ENCODE measurements at regions not wholly inside any gene's neighbourhood (a gene's known extent, or its start where the extent isn't known, plus 50 kb on each side); places are given as distances from the start of the nearest gene placed in this dataset.
"Not testable (repeated sequence)": the region's sequence is repeated elsewhere in the genome, so short reads cannot be mapped to it uniquely, and the experiment has no call there.

GRCh38 chr4:63232058-63232457 lies 1177.2 kb downstream of the TECRL start:
- H3K9me3 ChIP-seq (replicated peaks; ENCODE audit: control insufficient read depth, low read depth, low read length) = no peaks in the 10 kb centered on the region
- no peak overlapping the region for H3K4me3 ChIP-seq (ENCODE audit: low read length)
- no peaks in the 10 kb centered on the region for H3K27me3 ChIP-seq (ENCODE audit: control insufficient read depth, insufficient read depth, low read length)
- no peak overlapping the region for H3K27ac ChIP-seq (ENCODE audit: low read length)
- no peaks in the 10 kb centered on the region for H3K4me1 ChIP-seq (ENCODE audit: control insufficient read depth, insufficient read depth, low read length)
- WGBS (ENCODE audit: insufficient coverage) = no CpG with 5 or more reads among the region's 1 CpG
- no peak for DNase-seq
- no peaks in the 10 kb centered on the region for H3K36me3 ChIP-seq (ENCODE audit: control insufficient read depth, insufficient read depth, low read length)

GRCh38 chr4:63226229-63226628 lies 1183.0 kb downstream of the TECRL start:
- no peak for DNase-seq
- H3K4me3 ChIP-seq (ENCODE audit: low read length) = no peak overlapping the region
- H3K27ac ChIP-seq (ENCODE audit: low read length) = no peak overlapping the region
- H3K4me1 ChIP-seq (ENCODE audit: control insufficient read depth, insufficient read depth, low read length) = no peaks in the 10 kb centered on the region
- no peaks in the 10 kb centered on the region for H3K36me3 ChIP-seq (ENCODE audit: control insufficient read depth, insufficient read depth, low read length)
- WGBS (ENCODE audit: insufficient coverage) = no CpG with 5 or more reads among the region's 1 CpG
- H3K9me3 ChIP-seq (replicated peaks; ENCODE audit: control insufficient read depth, low read depth, low read length) = peaks cover 7% of the 10 kb centered on the region
- H3K27me3 ChIP-seq (ENCODE audit: control insufficient read depth, insufficient read depth, low read length) = no peaks in the 10 kb centered on the region

GRCh38 chr4:63222466-63222865 lies 1186.8 kb downstream of the TECRL start:
- Histone ChIP-seq H3K9me3 (replicated peaks; ENCODE audit: control insufficient read depth, low read depth, low read length) (peaks cover 14% of the 10 kb centered on the region), H3K4me3 (ENCODE audit: low read length) (no peak overlapping the region), H3K27ac (ENCODE audit: low read length) (no peak overlapping the region), H3K4me1 (ENCODE audit: control insufficient read depth, insufficient read depth, low read length) (no peaks in the 10 kb centered on the region), H3K36me3 (ENCODE audit: control insufficient read depth, insufficient read depth, low read length) (no peaks in the 10 kb centered on the region), H3K27me3 (ENCODE audit: control insufficient read depth, insufficient read depth, low read length) (no peaks in the 10 kb centered on the region)
- no peak for DNase-seq
- no CpG with 5 or more reads among the region's 3 CpGs for WGBS (ENCODE audit: insufficient coverage)

GRCh38 chr4:63221477-63221876 lies 1187.8 kb downstream of the TECRL start:
- H3K4me1 ChIP-seq (ENCODE audit: control insufficient read depth, insufficient read depth, low read length) = no peaks in the 10 kb centered on the region
- H3K4me3 ChIP-seq (ENCODE audit: low read length) = no peak overlapping the region
- no peaks in the 10 kb centered on the region for H3K27me3 ChIP-seq (ENCODE audit: control insufficient read depth, insufficient read depth, low read length)
- no CpG with 5 or more reads among the region's 1 CpG for WGBS (ENCODE audit: insufficient coverage)
- DNase-seq = no peak
- no peaks in the 10 kb centered on the region for H3K36me3 ChIP-seq (ENCODE audit: control insufficient read depth, insufficient read depth, low read length)
- no peak overlapping the region for H3K27ac ChIP-seq (ENCODE audit: low read length)
- peaks cover 14% of the 10 kb centered on the region for H3K9me3 ChIP-seq (replicated peaks; ENCODE audit: control insufficient read depth, low read depth, low read length)

GRCh38 chr4:63218856-63219255 lies 1190.4 kb downstream of the TECRL start:
- 65% methylated on average over 5 of the region's 7 CpGs for WGBS (ENCODE audit: insufficient coverage)
- Histone ChIP-seq H3K27ac (ENCODE audit: low read length) (no peak overlapping the region), H3K36me3 (ENCODE audit: control insufficient read depth, insufficient read depth, low read length) (no peaks in the 10 kb centered on the region), H3K27me3 (ENCODE audit: control insufficient read depth, insufficient read depth, low read length) (no peaks in the 10 kb centered on the region), H3K4me1 (ENCODE audit: control insufficient read depth, insufficient read depth, low read length) (no peaks in the 10 kb centered on the region), H3K4me3 (ENCODE audit: low read length) (no peak overlapping the region), H3K9me3 (replicated peaks; ENCODE audit: control insufficient read depth, low read depth, low read length) (peaks cover 7% of the 10 kb centered on the region)
- DNase-seq = no peak

DNA sequence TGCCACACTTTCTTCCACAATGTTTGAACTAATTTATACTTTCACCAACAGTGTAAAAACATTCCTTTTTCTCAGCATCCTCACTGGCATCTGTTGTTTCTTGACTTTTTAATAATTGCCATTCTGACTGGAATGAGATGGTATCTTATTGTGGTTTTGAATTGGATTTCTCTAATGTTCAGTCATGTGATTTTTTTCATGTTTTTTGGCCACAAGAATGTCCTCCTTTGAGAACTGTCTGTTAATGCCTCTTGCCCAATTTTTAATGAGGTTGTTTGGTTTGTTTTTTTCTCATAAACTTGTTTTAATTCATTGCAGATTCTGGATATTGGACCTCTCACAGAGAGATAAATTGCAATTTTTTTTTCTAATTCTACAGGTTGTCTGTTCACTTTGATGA lies 1195.2 kb downstream of the TECRL start:
- Histone ChIP-seq H3K36me3 (ENCODE audit: control insufficient read depth, insufficient read depth, low read length) (no peaks in the 10 kb centered on the region), H3K4me1 (ENCODE audit: control insufficient read depth, insufficient read depth, low read length) (no peaks in the 10 kb centered on the region), H3K4me3 (ENCODE audit: low read length) (no peak overlapping the region), H3K9me3 (replicated peaks; ENCODE audit: control insufficient read depth, low read depth, low read length) (peaks cover 5% of the 10 kb centered on the region), H3K27me3 (ENCODE audit: control insufficient read depth, insufficient read depth, low read length) (no peaks in the 10 kb centered on the region), H3K27ac (ENCODE audit: low read length) (no peak overlapping the region)
- no peak for DNase-seq

DNA sequence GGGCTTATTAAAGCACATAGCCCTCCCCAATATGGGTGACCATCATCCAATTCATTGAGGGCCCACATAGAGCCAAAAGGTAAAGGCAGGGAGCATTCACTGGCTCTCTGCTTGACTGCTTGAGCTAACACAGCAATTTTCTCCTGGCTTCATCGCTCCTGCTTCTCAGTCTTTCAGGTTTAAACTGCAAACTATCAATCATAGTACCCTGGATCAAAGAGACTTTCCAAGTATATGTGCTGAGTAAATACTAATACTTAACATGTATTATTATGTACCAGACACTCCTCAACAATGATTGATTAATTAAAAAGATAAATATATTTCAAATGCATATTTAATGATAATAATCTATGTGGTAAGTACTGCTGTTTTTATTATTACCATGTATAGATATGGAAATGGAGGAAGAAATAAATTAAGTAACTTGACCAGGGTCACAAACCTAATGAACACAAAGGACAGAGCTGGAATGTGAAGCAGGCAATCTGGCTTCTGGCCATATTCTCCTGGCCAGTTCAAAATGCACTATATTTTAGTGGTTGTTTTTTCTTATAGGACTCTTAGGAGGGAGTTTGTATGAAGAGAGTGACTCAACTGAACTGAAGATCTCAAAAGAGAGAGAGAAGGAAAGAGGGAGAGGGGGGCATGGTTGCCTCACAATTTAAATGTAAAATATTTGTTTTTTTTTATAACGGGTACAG lies 1197.3 kb downstream of the TECRL start:
- Histone ChIP-seq H3K9me3 (replicated peaks; ENCODE audit: control insufficient read depth, low read depth, low read length) (no peaks in the 10 kb centered on the region), H3K36me3 (ENCODE audit: control insufficient read depth, insufficient read depth, low read length) (no peaks in the 10 kb centered on the region), H3K27ac (ENCODE audit: low read length) (no peak overlapping the region), H3K27me3 (ENCODE audit: control insufficient read depth, insufficient read depth, low read length) (no peaks in the 10 kb centered on the region), H3K4me1 (ENCODE audit: control insufficient read depth, insufficient read depth, low read length) (no peaks in the 10 kb centered on the region), H3K4me3 (ENCODE audit: low read length) (no peak overlapping the region)
- WGBS (ENCODE audit: insufficient coverage) = no CpG with 5 or more reads among the region's 2 CpGs
- peak; percentile 1 for DNase-seq

DNA sequence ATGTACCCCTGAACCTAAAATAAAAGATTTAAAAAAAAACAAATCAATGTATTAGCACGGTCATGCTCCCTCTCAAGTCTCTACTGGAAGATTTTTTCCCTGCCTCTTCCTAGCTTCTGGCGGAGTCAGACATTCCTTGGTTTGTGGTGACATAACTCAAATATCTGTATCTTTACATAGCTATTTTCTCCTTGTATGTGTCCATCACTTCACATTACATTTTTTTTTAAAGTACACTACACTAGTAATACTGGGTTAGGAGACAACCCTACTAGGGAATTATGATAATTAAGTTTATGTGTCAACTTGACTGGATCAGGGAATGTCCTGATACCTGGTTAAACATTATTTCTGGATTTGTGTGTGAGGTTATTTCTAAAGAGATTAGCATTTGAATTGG lies 1197.9 kb downstream of the TECRL start:
- H3K9me3 ChIP-seq (replicated peaks; ENCODE audit: control insufficient read depth, low read depth, low read length) = no peaks in the 10 kb centered on the region

GRCh38 chr4:63193029-63193428 lies 1216.2 kb downstream of the TECRL start:
- not testable (repeated sequence) for H3K4me1 ChIP-seq (ENCODE audit: control insufficient read depth, insufficient read depth, low read length); H3K4me3 ChIP-seq (ENCODE audit: low read length); H3K9me3 ChIP-seq (replicated peaks; ENCODE audit: control insufficient read depth, low read depth, low read length); H3K27ac ChIP-seq (ENCODE audit: low read length); DNase-seq; H3K36me3 ChIP-seq (ENCODE audit: control insufficient read depth, insufficient read depth, low read length); H3K27me3 ChIP-seq (ENCODE audit: control insufficient read depth, insufficient read depth, low read length)
- WGBS (ENCODE audit: insufficient coverage) = no CpG with 5 or more reads among the region's 3 CpGs

More for the DNA sequence above, 1197.9 kb downstream of the TECRL start:
- no peak for DNase-seq
- H3K36me3 ChIP-seq (ENCODE audit: control insufficient read depth, insufficient read depth, low read length) = no peaks in the 10 kb centered on the region
- no peaks in the 10 kb centered on the region for H3K27me3 ChIP-seq (ENCODE audit: control insufficient read depth, insufficient read depth, low read length)
- no peaks in the 10 kb centered on the region for H3K4me1 ChIP-seq (ENCODE audit: control insufficient read depth, insufficient read depth, low read length)
- H3K27ac ChIP-seq (ENCODE audit: low read length) = no peak overlapping the region
- H3K4me3 ChIP-seq (ENCODE audit: low read length) = no peak overlapping the region
- WGBS (ENCODE audit: insufficient coverage) = no CpG with 5 or more reads among the region's 2 CpGs

DNA sequence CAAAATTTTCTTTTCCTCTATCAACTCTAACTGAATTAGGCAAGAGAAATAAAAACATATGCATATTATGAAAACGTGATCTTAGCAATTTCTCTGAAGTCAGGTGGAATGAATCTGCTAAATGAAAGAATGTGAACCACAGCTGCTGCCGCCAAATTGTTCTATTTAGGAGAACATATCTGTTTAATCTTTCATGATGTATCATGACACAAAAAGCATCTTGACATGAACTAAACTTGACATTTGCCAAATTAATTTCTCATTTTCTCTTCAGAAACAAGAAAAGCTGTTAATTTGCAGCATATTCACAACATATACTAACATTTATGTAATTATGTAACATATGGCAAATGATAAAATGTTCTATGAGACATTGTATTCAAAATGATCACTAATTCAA lies 1237.9 kb downstream of the TECRL start:
- no peaks in the 10 kb centered on the region for H3K4me1 ChIP-seq (ENCODE audit: control insufficient read depth, insufficient read depth, low read length)
- no peaks in the 10 kb centered on the region for H3K27me3 ChIP-seq (ENCODE audit: control insufficient read depth, insufficient read depth, low read length)
- no peak for DNase-seq
- H3K4me3 ChIP-seq (ENCODE audit: low read length) = no peak overlapping the region
- WGBS (ENCODE audit: insufficient coverage) = no CpG with 5 or more reads among the region's 2 CpGs
- H3K9me3 ChIP-seq (replicated peaks; ENCODE audit: control insufficient read depth, low read depth, low read length) = peaks cover 5% of the 10 kb centered on the region
- H3K27ac ChIP-seq (ENCODE audit: low read length) = no peak overlapping the region
- no peaks in the 10 kb centered on the region for H3K36me3 ChIP-seq (ENCODE audit: control insufficient read depth, insufficient read depth, low read length)

DNA sequence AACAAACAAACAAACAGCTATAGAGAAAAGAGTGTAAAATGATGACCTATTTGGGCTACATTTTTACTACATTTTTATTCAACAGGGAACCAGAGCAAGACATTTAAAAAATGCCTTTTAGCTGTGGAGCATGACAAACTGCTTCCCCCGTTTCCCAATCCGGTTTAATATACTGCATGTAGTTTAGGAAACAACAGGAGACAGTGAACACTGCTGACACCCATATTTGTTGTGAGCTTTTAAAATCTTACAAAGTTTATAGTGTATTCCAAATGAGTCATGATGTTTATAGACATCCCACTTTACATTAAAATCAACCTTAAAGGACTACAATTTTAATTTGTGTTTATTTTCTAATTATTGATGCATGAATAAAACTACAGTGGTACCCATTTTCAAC lies 1238.3 kb downstream of the TECRL start:
- no peak for DNase-seq
- no peaks in the 10 kb centered on the region for H3K27me3 ChIP-seq (ENCODE audit: control insufficient read depth, insufficient read depth, low read length)
- no peaks in the 10 kb centered on the region for H3K36me3 ChIP-seq (ENCODE audit: control insufficient read depth, insufficient read depth, low read length)
- H3K4me3 ChIP-seq (ENCODE audit: low read length) = no peak overlapping the region
- H3K4me1 ChIP-seq (ENCODE audit: control insufficient read depth, insufficient read depth, low read length) = no peaks in the 10 kb centered on the region
- peaks cover 5% of the 10 kb centered on the region for H3K9me3 ChIP-seq (replicated peaks; ENCODE audit: control insufficient read depth, low read depth, low read length)
- no CpG with 5 or more reads among the region's 2 CpGs for WGBS (ENCODE audit: insufficient coverage)
- H3K27ac ChIP-seq (ENCODE audit: low read length) = no peak overlapping the region

Data from muscle of leg (tissue), 3 donors.